Activated CD4-positive, alpha-beta T cell treated with anti-CD3 and anti-CD28 coated beads, Interleukin-2, amount 50 U/mL, for 48 hours (primary cell): ENCODE measurements at regions not wholly inside any gene's neighbourhood (a gene's known extent, or its start where the extent isn't known, plus 50 kb on each side); places are given as distances from the start of the nearest gene placed in this dataset.

Experiments used
- DNase-seq, 2 experiments: peaks; one replicate each; pipeline ENCODE4 v3.0.0-alpha.2; 2020

DNA sequence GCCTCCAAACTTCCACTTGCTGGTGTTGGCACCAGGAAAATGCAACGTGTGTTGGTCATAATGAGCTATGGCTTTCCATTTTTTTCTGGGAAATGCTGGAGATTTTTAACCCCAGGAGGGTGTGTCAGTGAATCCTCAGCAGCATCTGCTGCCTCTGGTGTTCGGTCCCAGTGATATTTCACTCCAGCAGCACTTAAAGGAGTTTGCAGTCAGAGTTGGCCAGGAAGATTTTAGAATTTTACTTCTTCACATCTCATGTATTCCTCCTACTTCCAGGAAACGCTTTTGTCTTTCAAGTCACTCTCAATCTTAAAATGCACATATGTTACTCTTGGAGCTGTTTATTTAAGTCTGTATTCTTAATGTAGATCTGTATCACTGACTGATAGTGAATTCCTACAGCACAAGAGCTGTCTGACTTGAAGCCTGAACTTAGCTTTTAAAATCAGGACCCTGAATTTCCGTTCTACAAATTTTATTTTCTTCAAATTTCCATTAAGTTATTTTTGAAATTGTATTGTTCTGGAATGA, 903.4 kb upstream of the SLC10A2 start:
- no peak for DNase-seq

DNA sequence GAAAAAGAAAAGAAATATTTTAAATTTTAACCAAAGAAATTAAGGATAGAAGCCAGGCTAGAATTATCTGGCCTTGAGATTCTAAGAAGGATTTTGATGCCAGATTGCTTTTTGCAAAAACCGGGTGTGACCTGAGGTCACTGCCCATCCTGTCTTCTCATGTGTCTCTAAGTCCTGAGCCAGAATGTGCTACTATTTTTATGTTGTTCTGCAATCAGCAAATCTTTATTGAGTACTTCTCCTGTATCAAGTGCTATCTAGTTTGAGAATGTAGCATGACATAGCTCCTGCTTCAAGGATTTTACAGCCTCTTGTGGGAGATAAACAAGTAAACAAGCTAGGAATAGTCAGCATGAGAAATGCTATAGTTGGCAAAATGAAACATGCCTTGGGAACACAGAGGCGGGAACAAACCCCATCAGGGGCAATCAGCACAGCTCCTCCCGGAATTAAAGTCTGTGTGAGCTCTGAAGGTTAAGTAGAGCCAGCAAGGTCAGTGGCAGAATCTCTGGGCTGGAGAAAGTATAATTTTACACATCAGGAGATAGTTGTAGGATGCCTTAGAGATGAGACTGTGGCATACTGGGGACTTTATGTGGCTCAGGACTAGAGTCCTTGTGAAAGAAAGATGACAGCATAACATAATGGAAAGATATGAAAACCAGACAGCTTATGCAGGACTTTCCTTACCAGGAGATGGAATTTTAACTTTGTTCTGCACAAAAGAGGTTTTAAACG, 899.5 kb upstream of the SLC10A2 start:
- no peak for DNase-seq

DNA sequence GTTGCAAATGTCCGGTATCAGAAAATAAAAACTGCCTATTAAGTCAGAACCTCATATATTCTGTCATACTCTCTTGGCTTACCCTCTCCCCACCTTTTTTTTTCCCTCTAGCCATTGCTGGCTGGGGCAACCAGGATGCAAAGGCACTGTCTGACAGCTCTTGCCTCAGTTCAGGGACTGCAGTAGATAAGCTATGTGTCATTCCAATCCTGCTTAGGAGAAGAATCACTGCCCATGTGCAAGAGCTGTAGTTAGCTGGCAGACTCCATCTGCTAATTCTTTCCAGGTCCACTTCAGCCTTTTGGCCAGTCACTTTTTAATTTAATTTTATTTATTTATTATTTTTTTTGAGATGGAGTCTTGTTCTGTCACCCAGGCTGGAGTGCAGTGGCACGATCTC, 895.6 kb upstream of the SLC10A2 start:
- DNase-seq: no peak

DNA sequence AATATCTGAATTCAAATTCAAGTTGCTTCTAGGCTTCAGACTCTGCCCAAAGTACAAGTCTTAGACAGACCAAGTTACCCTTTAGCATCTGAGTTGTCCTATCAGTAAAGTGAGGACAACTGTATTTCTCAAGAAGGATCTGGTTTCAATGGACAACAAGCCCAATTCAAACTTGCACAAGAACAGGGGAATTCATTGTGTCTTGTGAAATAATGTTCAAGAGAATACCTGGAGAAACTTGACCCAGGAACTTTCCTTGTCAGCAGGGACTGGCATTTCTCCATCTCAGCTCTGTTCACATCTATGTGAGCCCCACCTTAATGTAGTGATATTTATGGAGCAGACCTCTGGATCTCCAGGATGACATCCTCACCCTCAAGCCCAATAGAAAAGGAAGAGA, 894.9 kb upstream of the SLC10A2 start:
- DNase-seq: no peak

DNA sequence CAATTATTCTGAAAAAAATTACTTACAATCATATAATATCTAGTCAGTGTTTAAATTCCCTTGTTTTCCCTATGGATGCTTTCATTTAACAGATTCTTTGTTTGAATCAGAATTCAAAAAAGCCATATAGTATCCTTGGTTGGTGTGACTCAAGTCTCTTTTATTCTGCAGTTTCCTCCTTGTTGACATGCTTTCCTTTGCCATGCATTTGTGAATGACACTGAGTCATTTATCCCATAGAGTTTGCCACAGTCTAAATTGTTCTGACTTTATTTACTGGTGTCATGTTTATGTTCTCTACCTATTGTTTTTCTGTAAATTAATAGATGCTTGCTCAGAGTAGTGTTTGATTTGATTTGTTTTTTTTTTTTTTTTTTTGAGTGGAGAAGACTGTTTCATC, 893.8 kb upstream of the SLC10A2 start:
- no peak for DNase-seq

DNA sequence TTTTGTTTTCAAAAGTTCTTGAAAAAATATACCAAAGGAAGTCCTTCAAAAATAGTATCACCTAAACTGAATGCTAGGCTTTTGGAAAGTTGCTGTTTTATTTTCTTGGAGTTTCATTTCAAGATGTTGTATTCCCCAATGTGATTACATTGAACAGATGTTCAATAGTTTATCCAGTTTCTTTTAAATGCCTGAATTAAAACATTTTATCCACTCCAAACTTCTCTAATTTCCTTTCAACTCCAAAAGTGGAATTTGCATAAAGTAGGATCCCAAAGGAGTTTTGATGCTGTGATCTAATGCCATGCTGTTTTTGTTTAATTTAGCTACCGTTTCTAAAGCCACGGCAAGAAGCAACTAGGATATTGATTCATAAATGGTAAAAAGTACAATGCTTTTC, 892.5 kb upstream of the SLC10A2 start:
- no peak for DNase-seq

DNA sequence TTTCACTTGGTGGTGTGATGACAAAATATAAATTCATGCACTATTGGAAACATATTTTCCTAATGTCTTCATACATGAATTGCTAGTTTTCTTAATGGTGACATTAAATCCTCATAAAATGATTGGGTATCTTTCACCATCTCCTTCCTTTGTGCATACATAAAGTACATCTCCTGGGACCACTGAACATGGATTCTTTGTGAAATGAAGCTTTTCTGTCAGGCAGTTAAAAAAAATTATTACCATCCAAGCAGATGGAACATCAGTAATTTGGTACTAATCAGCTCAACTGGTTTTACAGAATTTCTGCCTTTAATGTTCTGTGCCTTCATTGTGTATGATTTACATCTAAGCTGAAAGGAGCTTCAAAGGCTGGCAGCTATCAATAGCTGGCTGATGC, 891.7 kb upstream of the SLC10A2 start:
- no peak for DNase-seq

DNA sequence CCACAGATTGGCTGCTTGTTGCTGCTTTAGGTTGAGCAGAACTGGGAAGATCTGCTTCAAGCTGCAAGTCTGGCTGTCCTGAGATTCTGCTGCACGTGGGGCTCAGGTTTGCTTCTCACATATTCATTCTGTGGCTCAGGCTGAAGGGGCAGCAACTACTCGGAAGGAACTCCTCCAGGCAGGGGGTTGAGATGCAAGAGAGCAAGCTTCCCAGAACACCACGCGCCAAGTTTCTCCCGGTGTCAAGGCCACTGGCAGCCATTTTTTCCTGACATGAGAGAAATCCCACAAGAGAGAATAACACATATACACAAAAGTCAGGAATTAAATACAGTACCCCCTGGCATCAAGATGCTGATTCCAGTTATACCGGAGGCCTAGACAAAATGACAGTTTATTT, 887.6 kb upstream of the SLC10A2 start:
- no peak for DNase-seq

DNA sequence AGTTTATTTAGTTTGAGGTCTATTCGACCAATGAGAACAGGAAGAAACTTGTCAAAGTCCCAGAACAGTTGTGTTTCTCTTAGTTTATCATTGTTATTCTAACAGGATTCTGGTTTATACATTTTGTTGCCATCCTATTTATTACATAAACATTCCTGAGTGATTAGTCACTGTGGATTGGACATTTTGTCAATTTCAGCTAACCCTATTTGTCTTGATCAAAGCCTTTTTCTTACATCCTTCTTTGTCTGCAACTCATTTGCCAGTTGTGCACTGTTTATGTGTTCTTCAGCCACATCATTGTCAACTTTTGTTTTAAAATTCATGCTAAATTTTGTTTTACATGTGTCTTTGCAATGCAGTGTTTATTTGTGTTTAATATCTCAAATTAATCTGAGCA, 886.0 kb upstream of the SLC10A2 start:
- no peak for DNase-seq

DNA sequence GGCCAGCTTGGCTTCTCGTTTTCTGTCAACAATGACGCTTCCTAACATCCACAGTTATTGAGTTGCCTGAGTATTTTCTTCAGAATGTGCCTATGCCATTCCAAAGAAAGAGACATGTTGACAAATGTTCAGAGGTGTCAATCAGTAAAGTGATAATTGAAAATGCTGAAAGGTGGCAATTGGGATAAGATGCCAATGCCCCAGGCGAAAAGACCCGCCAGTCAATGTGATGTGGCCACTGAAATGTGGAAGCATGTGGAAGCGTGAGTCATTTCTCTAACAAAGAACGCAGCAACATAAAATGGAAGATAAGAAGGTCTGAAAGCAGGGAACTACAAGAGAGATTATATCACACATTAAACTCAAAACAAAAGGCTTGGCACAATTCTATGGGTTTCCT, 882.2 kb upstream of the SLC10A2 start:
- no peak for DNase-seq

DNA sequence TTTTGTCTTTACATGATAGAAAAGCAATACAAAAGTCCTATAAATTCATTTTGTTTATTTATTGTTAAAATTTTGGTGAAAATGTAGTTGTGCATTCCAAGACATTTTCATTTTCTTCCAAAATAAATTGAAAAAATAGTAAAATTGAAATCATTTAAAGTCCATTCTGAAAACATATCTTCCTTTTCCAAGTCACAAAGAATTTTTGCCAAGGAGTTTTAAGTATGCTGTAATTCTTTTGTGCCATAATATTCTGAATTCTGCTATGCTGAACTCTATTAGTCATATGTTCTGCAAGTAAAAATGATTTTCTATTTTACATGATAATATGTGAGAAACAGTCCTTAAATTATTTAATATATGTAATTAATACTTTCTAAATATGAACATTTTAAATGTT, 879.6 kb upstream of the SLC10A2 start:
- DNase-seq: no peak

DNA sequence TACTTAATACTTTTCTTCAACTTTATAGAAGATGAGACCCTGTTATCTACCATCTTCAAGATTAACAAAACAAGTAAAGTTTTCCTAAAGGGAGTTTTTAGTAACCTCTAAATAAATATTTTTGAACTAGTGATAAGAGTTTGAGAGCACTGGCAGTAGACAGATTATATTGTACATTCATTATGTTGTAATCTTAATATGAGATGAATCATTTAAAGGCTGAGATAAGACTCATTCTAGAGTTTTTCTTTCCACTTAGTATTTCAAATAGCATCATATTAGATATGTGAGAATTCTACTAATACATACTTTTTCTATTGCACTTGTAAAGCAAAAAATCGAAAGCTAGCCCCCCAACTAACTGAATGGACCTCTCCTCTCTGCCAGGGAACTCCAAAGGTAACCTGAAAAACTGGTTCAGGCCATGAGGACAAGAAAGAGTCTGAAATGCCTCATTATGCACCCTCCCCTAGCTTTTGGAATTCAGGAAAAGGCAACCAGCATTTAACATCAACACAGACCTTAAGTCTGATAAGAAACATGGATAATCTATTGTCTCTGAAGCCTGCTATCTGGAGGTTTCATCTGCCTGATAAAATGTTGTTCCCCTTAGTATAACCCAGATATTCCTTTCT, 875.4 kb upstream of the SLC10A2 start:
- DNase-seq: no peak

DNA sequence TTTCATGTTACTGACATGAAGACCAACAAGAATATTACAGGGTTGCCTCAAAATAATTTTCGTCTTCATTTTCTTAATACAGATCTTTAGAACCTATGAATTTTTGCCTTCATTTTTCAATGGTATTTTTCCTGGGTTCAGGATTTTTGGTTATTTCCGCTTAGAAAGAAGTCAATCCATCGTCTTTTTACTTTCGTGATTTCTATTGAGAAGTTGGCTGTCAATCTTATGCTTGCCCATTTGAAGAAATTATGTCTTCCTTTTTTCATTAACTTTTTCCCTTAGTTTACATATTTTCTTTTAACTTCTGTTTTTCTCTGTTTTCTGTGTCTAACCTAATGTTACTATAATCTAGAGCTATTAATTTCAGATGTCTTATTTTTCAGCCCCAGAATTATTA, 868.9 kb upstream of the SLC10A2 start:
- no peak for DNase-seq

DNA sequence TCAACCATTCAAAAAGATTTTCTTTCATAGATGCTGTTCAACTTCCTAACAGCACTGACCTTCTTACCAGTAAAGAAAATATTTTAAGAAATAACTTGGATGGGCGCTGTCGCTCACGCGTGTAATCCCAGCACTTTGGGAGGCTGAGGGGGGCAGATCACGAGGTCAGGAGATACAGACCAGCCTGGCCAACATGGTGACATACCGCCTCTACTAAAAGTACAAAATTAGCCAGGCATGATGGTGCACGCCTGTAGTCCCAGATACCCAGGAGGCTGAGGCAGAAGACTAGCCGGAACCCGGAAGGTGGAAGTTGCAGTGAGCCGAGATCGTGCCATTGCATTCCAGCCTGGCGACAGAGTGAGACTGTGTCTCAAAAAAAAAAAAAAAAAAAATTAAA, 865.7 kb upstream of the SLC10A2 start:
- DNase-seq: no peak

DNA sequence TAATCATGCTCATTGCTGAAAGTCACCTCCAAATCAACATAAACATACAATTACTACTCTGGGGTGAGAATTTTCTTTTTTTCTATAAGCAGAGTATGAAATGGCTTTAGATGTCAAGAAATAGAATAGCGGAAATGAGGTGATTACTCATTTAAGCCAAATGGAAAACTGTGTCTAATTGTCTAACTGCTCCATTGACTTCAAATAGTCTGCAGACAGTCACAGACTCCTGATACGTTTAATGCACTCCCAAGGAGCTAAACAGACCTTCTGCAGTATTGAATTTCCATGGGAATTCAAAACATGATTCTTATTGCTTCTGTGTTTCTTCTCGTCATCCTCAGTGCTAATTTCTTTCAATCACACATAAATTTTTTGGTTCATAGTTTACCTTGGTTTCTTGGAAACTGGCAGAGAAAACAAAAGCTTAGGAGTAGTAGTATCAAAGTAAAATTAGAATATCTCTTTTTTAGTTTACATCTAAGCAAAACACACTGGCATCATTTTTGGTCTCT, 865.2 kb upstream of the SLC10A2 start:
- no peak for DNase-seq

DNA sequence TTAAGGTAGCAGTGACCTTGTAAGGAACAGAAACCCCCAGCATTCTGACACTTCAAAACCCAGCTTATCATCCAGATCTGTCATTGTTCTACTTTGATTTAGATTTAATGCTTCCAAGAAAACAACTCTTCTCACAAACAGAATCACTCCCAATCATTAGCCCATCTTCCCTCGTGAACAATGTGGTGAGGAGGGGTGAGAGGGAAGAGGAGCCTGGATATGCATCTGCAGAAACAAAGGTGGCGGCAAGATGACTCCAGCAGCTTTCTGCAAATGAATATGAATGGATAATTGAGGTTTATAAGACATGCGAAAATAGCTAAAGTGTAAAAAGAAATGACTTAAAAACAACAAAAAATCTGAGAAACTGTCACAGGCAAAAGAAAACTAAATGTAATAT, 859.9 kb upstream of the SLC10A2 start:
- no peak for DNase-seq

DNA sequence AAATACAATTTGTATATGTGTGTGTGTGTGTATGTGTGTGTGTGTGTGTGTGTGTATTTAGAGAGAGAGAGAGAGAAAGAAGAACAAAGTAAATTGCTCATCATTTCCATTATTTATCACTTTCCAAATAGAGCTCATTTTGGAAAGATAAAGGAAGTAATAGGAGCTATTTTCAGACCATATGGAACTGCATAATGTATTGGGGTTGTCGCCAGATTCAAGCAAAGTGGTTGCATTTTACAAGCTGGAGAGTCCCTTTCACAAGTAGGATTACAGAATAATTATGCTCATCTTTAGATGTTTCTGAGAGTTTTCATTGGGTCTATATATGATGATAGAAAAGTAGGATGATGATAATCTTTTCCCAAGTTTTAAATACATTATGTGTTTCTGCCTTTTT, 842.7 kb upstream of the SLC10A2 start:
- DNase-seq: no peak

DNA sequence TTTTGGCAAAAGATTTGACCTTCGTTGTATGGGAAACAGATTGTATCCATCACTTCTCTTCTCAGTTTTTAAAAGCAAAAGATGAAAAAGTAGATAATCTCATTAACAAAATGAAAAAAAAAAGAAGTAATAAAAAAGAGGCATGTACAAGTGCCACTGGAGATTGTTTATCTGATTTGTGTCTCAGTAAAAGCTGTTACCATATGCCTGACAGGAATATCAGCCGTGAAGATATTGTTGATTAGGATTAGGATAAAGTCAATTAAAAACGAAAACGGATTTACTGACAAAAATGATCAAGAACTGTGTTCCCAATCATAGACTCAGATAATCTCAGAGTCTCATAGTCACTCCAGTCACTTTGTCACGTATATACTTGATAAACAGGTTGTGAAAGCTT, 842.1 kb upstream of the SLC10A2 start:
- DNase-seq: no peak

DNA sequence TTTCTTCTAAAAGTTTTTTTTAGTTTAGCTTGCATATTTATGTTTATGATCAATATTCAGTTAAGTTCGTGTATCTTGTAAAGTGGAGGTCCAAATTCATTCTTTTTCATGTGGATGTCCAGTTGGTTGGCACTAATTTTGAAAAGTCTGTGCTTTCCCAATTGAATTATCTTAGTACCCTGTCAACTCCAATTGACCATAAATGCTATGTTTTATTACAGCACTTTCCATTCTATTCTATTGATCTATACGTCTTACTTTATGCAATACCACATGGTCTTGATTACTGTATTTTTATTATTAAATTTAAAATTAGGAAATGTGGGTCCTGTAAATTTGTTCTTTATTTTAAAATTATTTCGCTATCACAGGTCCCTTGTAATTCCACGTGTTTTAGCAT, 837.6 kb upstream of the SLC10A2 start:
- no peak for DNase-seq

DNA sequence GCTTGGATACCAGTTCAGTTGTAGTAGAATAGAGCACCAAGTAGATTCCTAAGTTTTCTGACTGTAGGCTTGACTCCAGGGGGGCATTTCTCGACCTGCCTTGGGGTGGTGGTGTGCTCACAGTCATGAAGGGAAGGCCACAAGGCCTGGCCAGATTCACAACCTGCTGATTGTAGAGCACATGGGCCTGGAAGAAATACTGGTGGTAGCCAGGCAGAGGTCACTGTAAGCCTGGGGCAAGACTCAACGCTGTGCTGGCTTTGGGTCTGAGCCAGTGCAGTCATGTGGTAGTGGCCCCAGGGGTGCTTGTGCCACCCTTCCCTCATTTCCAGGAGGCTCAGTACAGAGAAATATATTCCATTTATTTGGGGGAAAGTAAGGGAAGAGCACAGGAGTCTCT, 832.3 kb upstream of the SLC10A2 start:
- no peak for DNase-seq

DNA sequence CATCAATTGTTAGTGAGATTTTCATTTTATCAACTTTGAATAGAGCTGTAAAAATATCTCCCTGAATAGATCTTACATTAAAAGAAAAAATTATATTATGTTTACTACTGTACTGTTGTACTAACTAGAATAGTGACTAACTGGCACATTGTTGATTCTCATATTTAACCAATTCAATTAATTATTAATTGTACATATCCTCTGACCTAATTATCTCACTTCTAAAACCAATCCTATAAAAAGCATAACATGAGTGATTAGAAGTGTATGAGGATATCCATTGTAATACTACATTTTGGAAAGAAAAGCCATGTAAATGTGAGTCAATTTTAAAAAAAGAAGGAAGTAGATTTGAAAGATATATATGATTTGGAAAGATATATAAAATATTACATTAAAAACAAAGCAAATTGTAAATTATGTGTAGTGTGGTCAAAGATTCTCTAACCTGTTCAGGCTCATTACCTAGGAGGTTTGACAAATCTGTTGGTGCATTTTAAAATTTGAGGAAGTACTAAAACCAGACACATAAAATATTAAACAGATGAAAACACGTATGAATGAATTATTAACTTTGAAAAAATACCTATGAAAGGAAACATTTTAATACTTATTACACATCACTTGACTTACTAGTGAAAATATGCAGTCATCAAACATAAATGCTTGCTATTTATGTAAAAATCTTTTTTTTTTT, 829.8 kb upstream of the SLC10A2 start:
- no peak for DNase-seq

DNA sequence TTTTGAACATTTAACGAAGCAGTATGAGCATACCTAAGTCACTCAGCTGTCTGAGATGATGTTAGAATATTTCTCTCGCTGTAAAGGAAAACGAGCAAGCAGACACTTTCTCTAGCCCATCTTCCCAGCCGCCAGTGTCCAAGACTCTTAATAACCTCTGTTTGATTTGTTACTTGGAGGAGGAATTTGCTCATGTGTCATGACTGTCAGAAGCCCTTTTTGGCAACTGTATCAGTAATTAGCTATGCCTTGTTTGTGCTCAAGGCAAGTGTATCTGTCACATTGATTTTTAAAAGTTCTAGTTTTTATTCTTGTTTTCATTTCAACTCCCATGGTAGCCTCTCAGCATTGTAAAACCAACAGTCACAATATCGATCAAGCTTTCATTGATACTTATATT, 828.4 kb upstream of the SLC10A2 start:
- DNase-seq: no peak

DNA sequence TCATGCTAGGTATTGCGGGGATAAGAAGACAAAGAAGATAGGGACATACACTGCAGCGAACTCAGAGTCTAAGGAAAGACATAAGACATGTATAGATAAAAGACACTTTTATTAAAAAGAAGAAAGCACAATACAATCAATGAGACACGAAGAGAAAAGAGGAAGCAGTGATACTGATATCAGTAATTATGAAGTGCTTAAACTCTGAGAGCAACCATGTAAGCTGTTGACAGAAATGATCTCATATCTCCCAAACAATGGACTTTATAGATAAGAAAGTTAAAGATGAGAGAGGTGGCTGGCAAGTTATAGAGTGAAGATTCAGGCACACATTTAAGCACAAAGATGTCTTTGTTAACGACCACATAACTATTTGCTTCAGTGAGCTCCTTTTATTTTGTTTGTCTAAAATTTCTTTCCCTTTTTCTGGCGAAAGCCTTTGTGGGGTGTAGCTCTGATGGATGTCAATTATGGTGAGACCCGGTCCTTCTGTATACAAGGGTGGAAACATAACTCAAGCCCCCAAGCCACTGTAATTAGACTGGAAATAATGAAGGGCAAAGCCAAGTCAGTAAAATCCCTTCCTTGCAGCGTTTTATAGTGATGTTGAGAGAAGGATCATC, 818.0 kb upstream of the SLC10A2 start:
- DNase-seq: no peak

DNA sequence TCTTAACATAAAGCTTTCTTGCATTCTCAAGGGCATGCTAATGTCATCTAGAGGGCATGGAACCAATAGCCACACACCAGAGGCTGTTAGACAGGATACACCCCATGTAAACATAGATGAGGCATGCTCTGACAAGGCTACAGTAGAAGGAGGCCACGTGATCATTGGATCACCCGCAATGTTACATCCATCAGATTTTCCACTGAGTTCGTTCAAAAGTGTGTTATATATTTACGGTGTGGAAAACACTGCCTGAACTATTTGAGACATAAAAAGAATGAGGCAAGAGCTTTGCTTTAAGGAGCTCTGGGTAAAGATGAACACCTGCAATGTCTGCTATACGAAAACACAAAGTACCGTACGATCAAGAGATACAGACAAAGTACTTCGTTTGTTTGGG, 817.5 kb upstream of the SLC10A2 start:
- DNase-seq: no peak
